ENCODE measurements at regions not wholly inside any gene's neighbourhood (a gene's known extent, or its start where the extent isn't known, plus 50 kb on each side); places are given as distances from the start of the nearest gene placed in this dataset.

- no peak for DNase-seq
These were observed 222.8 kb downstream of the ADAMTS9 start for GRCh38 chr3:64464955-64465354.

DNA sequence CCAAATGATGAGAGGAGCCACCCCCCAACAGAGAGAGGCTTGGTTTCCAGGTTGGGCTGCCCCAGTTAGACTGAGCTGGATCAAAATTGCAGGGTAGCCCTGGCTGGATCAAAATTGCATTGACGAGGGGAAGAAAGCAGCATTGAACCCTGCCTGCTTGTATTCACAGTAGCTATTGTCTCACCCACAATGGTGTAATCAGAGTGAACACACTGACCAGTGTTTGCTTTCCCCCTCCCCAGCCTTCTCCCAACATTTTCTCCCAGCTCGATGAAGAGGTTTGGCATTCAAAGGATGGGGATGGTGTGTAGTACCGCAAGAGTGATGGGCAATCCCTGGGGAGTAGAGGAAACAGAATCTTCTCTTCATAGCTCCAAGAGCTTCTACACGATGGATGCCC is 223.8 kb downstream of the ADAMTS9 start:
- DNase-seq = no peak

- no peak for DNase-seq
These were observed 225.6 kb downstream of the ADAMTS9 start for GRCh38 chr3:64462203-64462602.

GRCh38 chr3:64460877-64461276 is 226.9 kb downstream of the ADAMTS9 start:
- DNase-seq = no peak

- DNase-seq = no peak
These were observed 227.6 kb downstream of the ADAMTS9 start for GRCh38 chr3:64460141-64460730.

GRCh38 chr3:64459711-64460110 is 228.1 kb downstream of the ADAMTS9 start:
- no peak for DNase-seq

DNA sequence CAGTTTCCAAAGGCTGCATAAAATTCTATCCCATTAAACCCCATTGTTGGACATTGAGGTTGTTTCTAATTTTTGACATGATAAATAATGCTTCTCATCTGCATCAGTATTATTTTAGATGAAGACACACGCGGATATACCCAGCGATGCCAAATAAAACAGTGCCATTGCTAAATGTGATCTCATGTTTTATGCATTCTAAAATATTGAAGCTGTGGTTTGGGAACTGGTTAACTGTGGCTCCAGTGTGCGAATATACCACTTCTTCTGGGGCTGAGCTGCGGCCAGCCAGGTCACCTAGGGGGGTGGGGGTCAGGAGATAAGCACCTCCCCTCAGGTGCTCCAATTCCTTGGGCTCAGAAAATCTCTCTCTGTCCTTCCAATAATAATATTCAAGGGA is 230.0 kb downstream of the ADAMTS9 start:
- DNase-seq = no peak

GRCh38 chr3:64456674-64457073 is 231.1 kb downstream of the ADAMTS9 start:
- DNase-seq = peak in 1 of 2 experiments; percentile 3

GRCh38 chr3:64455351-64455750 is 230.1 kb upstream of the PRICKLE2 start:
- no peak for DNase-seq

GRCh38 chr3:64454768-64455167 is 229.5 kb upstream of the PRICKLE2 start:
- DNase-seq = no peak

GRCh38 chr3:64454179-64454578 is 228.9 kb upstream of the PRICKLE2 start:
- no peak for DNase-seq

DNA sequence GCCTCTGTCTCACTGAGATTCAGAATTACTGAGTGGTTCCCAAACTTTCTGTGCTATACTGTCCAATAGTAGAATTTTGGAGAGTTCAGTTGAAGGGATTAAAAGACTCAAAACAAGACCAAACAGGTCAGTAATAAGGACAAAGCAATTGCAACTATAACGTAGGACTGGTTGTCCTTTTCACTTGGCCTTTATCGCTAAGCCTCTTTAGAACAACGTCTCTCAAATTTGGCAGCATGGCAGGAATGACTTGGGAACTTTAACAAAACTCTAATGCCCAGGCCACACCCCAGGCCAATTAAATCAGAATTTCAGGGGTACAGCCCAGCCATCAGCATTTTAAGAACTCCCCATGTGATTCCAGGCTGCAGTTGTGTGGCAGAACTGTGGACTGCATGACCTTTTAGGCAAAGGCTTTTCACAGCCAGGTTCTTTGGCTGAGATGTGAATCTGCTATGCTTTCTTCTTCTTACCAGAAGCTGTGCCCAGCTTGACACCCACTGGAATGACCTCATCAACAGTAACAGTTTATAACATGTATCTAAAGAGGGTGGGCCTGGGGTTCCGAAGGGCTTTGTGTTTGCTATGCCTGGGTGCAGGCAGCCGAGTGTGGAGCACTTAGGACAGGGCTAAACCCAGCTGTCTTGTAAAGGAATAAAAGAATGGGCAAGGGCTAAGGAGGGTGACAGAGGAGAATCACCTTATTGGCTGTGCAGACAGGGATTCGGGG is 226.2 kb upstream of the PRICKLE2 start:
- DNase-seq = no peak

DNA sequence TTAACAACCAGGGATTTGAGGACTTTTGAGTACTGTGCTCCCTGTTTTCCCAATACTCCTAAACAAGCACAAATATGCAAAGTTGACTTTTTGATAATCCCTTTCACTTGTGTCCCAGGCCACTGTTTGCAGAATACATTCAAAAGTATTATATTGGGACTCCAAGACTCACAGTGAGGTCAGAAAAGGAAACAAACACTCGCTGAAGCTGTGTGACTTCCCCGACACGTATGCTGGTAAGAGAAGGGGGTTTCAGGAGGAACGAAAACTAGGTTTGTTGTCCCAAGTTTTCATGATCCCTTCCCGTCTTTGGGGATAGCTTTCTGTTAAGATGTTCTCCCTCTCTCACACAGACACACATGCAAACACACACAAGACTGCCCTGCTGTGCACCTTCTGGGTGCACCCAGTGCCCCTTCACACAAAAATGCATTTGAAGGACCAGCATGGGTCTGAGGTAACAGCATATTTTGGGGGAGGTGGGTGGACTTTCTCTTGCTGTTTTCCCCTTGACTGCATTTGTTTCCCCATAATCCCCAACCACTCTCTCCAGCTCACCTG is 225.2 kb upstream of the PRICKLE2 start:
- no peak for DNase-seq

DNA sequence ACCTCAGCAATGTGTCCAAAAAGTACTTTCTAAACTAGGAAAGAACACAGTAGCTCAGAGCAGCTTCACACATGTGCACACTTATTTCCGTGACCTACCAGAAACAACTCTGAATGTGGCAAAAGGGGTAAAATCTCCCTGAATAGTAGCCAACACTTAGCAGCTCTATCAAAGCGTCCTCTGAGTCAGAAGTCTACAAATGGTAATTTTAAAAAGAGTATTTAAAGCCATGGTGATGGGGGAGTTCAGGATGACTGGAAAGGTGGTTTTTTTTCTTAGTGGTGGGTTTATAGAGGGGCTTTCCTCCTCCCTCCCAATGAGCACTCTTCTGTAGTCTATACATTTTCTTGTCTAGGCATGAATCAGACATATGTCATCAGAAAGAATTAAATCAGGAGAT is 223.8 kb upstream of the PRICKLE2 start:
- DNase-seq = no peak

DNA sequence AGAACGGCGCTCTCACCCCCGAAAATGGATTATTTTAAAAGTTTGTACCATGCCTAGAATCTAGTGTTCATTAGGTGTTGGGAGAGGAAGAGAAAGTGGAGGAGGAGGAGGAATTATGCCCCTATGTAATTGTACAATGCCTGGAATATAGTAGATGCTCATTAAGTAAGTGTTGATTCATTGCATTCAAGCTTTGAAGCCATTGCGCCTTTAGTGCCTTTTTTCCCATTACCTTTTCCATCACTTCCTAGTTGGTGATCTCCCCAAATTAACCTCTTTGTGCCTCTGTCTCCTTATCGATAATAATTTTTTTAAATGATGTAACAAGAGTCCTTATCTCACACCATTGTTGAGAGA is 220.7 kb upstream of the PRICKLE2 start:
- no peak for DNase-seq

DNA sequence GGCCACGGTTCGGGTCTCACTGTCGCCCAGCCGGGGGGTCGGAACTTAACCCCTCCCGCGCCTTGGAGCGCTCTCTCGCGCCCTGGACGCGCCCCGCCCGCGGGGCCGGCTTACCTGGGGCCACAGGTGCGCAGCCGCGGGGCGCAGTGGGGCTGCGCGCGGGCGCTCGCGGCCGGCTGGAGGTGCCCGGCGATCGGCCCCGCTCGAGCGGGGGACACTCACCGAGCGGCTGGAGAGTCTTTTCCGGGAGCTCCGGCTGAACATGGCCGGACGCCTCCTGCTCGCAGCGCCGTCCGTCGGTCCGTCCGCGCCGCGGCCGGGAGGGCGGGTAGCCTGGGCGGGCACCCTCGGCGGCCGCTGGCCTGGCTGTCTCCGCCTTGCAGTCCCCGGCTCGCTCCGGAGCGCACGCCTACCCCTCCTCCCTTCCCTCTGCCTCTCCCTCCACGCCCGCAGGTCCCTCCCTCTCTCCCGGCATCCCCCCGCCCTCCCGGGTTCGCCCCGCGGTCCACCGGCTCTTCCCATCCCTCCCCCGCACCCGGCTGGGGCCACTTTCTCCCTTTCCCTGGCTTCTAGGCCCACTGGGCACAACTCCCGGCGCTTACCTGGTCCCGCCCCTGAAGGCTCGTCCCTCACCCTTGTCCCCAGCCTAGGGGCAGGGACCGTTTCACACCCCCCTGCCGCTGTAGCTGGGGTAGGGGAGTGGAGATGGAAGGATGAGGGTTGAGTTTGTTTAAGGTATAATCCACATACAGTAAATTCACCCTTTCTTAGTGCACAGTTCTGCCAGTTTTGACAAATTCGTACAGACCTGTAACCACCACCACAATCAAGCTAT is 220.1 kb upstream of the PRICKLE2 start:
- peak; percentile 66 to 72 for DNase-seq

DNA sequence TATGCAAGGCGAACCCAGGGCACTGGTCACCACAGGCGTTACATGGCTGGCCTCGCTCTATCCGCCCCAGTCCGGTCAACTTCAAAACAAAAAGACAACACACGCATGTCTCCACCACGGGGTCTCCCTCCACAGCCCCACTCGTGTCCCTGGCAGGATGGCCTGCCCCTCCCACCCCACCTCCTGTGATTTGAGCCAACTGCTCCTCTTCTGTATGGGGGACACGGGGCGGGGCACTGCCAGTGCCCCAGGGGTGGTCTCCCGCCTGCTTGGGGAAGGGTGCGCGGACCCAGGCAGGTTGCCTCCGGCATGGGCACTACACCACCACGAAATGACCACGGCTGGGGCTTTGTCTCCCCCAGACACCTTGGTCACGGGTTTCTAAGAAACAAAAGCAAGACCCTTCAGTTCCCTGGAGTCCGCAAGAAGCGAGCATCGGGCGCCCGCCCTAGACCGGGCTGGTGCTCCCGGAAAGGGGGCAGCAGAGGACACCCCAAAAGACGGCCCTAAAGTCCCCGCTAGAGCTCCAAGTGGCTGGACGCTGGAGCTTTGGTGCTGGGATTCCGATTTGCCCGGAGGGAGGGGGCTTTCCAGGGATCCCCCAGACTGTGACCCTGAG is 219.3 kb upstream of the PRICKLE2 start:
- DNase-seq = peak in 1 of 2 experiments; percentile 26

DNA sequence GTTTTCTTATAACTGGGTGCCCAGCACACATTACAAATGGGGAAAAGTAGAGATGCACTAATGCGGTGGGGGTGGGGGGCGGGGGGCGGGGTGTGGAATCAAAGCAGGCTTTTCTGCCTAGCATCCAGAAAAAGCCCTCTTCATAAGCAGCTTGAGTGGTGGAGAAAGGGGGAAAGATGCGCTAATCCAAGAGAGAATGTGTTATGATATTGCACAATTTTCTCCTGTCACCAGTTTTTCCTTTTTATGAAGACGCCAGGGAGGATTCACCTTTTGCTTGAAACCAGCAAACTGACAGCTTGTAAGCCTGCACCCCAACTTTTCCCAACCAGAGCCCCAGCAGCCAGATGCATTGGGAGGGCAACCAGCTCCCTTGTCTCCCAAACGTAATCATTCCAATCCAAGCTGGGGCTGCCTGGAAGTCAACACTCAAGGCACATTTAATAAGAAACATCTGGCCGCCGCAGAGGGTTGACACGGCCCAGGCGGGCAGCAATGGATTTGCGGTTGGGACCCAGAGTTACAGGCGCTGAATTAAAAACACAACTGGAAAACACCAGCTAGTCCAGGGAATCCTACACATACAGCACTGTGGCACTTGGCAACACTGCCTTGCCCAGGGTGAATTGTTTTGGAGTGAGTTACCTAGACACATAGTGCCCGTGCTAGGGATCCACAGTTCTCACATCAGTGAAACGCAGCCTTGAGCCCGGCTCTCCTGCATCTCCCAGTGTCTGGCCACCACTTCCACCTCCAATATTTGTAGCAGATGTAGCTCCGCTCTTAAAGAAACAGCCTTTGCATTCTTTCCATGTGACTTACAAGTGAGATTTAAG is 218.5 kb upstream of the PRICKLE2 start:
- DNase-seq = peak in 1 of 2 experiments; percentile 33

DNA sequence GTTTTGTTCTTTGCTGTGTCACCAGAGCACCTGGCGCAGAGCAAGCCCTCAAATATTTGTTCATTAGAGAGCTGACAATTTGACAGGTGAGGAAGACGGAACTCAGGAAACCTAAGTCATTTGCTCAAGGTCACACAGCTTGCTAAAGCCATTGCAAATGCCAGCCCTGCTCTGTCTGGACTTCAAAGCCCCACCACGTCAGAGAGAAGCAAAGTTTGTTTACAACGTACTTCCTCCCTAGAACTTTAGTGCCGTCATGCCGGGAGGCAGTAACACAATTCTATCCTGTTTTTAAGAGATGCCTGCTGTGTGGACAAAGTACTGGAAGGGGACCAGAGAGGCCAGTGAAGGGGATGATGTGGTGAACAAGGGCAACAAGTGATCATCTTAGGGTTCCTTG is 216.6 kb upstream of the PRICKLE2 start:
- peak; percentile 19 to 81 for DNase-seq

DNA sequence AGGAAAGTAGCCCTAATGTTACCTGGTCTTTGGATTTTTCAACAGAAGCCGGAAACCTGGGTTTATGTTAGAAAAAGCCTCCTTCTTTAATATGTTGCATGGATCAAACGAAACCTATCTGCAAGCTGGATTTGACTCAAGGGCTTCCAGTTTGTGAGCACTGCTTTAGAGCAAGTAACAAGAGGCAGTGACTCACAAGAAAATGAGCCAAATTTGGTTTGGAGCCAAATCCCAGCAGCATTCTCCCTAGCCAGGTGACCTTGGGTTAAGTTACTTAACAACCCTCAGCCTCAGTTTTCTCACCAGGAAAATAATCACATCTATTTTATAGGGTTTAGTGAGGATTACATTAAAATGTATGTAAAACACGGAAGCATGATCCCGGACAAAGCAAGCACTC is 215.2 kb upstream of the PRICKLE2 start:
- DNase-seq = peak in 1 of 2 experiments; percentile 67

GRCh38 chr3:64438812-64439211 is 213.5 kb upstream of the PRICKLE2 start:
- peak in 1 of 2 experiments; percentile 15 for DNase-seq

- DNase-seq = no peak
These were observed 212.8 kb upstream of the PRICKLE2 start for GRCh38 chr3:64438066-64438465.
